Natural killer cell (primary cell): ENCODE measurements at regions not wholly inside any gene's neighbourhood (a gene's known extent, or its start where the extent isn't known, plus 50 kb on each side); places are given as distances from the start of the nearest gene placed in this dataset.

ENCODE experiments used
- ATAC-seq, 3 donors: fragments of 150-1000 bp in 2 of 3; fragments of 200-7000 bp in 1 of 3; cut with Tn5 transposase; 1 replicate in 1 of 3; 2 replicates in 2 of 3; pipeline ENCODE4 v1.10.0; 2021; ENCODE audit warnings: mild to moderate bottlenecking in 2 of 3, moderate library complexity in 2 of 3
- DNase-seq, 2 donors: peaks; one replicate each; pipeline versions ENCODE4 v3.0.0 to v3.0.0-alpha.2; 2013 to 2021; ENCODE audit warnings: mixed read lengths in 1 of 2
- H3K27ac ChIP-seq: one replicate; pipeline ENCODE4 v1.5.1; 2013; ENCODE audit warnings: mild to moderate bottlenecking, low read length
- H3K27me3 ChIP-seq: one replicate; pipeline ENCODE4 v1.6.1; 2013; ENCODE audit warnings: low read length; ENCODE audit not compliant: control insufficient read depth, insufficient read depth
- H3K36me3 ChIP-seq: one replicate; pipeline ENCODE4 v1.6.1; 2013; ENCODE audit warnings: low read length; ENCODE audit not compliant: control insufficient read depth, insufficient read depth
- H3K4me1 ChIP-seq: one replicate; pipeline ENCODE4 v1.6.1; 2013; ENCODE audit warnings: low read length; ENCODE audit not compliant: control insufficient read depth, insufficient read depth
- H3K4me3 ChIP-seq: one replicate; pipeline ENCODE4 v1.5.1; 2013; ENCODE audit warnings: low read length
- H3K9me3 ChIP-seq: one replicate; pipeline ENCODE4 v1.6.1; 2013; ENCODE audit warnings: low read length; ENCODE audit not compliant: control insufficient read depth, insufficient read depth
- H3K27ac Mint-ChIP-seq, 2 donors: one replicate each; pipeline ENCODE4 v1.8.0; 2022; ENCODE audit warnings: mild to moderate bottlenecking in 2 of 2, mixed read lengths in 2 of 2, moderate library complexity in 1 of 2
- H3K27me3 Mint-ChIP-seq, 2 donors: one replicate each; pipeline ENCODE4 v1.8.0; 2022; ENCODE audit warnings: low read depth in 2 of 2, mixed read lengths in 2 of 2
- H3K36me3 Mint-ChIP-seq: one replicate; pipeline ENCODE4 v1.8.0; 2022; ENCODE audit warnings: mixed read lengths
- H3K4me1 Mint-ChIP-seq, 2 donors: one replicate each; pipeline ENCODE4 v1.8.0; 2022; ENCODE audit warnings: mixed read lengths in 2 of 2
- H3K4me3 Mint-ChIP-seq: one replicate; pipeline ENCODE4 v1.8.0; 2022; ENCODE audit warnings: mild to moderate bottlenecking, moderate library complexity, mixed read lengths
- H3K9me3 Mint-ChIP-seq, 2 donors: one replicate each; pipeline ENCODE4 v1.8.0; 2022; ENCODE audit warnings: mixed read lengths in 2 of 2
- CTCF ChIP-seq: fragments of 200-600 bp; IDR thresholded peaks from one replicate; pipeline ENCODE4 v1.8.0; 2022; ENCODE audit warnings: antibody characterized with exemption
- WGBS: methylation state at CpG from one replicate; pipeline ENCODE4 v1.1.7; 2013; ENCODE audit warnings: missing lambda C conversion rate; ENCODE audit not compliant: insufficient coverage; 5-methylcytosine and 5-hydroxymethylcytosine counted together
- intact Hi-C: fragments of 100-400 bp; cut with micrococcal nuclease; formaldehyde crosslinking; loops from one replicate; pipeline ENCODE4 v1.14.2; 2022

DNA sequence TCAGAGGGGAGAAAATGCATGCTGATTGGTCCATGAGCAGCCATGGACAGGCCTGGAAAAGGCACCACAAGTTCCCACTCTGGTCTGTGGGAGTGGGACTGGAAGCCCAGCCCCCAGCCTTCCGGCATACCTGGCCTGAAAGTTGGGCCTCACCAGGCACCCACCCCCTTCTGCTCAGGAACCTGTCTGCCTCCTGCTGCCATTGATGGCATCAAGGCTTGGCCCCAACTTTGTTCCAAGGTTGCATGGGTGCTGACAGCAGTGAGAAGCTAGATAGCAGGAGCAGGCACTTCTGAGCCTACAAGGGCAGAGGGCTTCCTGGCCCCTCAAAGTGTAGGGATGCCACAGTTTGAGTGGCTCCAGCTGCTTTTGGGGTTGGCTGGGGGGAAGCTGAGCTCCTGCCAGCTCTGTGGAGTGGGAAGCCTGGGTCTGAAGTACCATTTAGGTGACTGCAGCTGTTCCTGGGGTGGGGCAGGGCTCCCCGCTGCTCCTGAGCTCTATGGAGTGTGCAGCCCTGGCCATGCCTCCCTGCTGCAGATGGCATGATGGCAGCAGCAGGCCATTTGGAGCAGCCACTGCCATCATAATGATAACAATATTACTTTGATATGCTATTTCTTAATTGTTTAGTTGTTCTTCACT is 1054.1 kb upstream of the GBE1 start:
- TF ChIP-seq CTCF: no peak
- Mint-ChIP-seq H3K27ac (no peak overlapping the region), H3K9me3 (peaks cover 15 to 24% of the 10 kb centered on the region in 2 donors), H3K36me3 (no peaks in the 10 kb centered on the region), H3K4me3 (no peak overlapping the region), H3K4me1 (no peaks in the 10 kb centered on the region), H3K27me3 (no peaks in the 10 kb centered on the region)
- DNase-seq: no peak
- Histone ChIP-seq H3K27ac (no peak overlapping the region), H3K27me3 (no peaks in the 10 kb centered on the region), H3K36me3 (no peaks in the 10 kb centered on the region), H3K4me1 (no peaks in the 10 kb centered on the region), H3K9me3 (peaks cover 14% of the 10 kb centered on the region), H3K4me3 (no peak overlapping the region)
- ATAC-seq: no peak
- WGBS: 92% methylated on average over 2 of the region's 2 CpGs
- intact Hi-C loops: no loop called here

- 82% methylated on average over 2 of the region's 2 CpGs for WGBS
- no peaks in the 10 kb centered on the region for H3K4me1 Mint-ChIP-seq
- H3K4me3 Mint-ChIP-seq: no peak overlapping the region
- no peak overlapping the region for H3K4me3 ChIP-seq
- DNase-seq: no peak
- H3K36me3 Mint-ChIP-seq: no peaks in the 10 kb centered on the region
- intact Hi-C loops: no loop called here
- peaks cover 14% of the 10 kb centered on the region for H3K9me3 ChIP-seq
- peaks cover 14 to 26% of the 10 kb centered on the region in 2 donors for H3K9me3 Mint-ChIP-seq
- no peaks in the 10 kb centered on the region for H3K36me3 ChIP-seq
- ATAC-seq: no peak
- H3K27ac ChIP-seq: no peak overlapping the region
- H3K27ac Mint-ChIP-seq: no peak overlapping the region
- no peak for TF ChIP-seq CTCF
- H3K4me1 ChIP-seq: no peaks in the 10 kb centered on the region
- no peaks in the 10 kb centered on the region for H3K27me3 ChIP-seq
- no peaks in the 10 kb centered on the region for H3K27me3 Mint-ChIP-seq
Measured at GRCh38 chr3:82814660-82815059, 1053.2 kb upstream of the GBE1 start.

DNA sequence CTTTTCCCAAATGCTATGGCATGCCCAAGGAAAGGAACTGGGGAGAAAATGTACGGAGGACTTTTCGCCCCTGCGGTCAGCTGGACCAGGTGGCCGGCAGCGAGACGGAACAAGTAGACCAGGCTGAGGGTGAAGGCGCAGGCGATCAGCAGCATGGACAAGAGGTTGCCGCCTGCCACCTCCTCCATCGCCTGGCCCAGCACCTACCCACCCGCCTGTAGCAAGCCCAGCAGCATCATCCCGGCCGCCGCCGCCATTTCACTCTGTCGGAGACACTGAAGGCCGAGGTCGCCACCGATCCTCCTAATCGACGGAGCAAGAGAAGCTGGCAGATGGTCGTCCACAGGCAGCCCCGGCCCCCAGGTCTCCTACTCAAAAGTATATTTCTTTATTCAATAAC is 1046.3 kb upstream of the GBE1 start:
- TF ChIP-seq CTCF: no peak
- 97% methylated on average over 21 of the region's 23 CpGs for WGBS
- Mint-ChIP-seq H3K27ac (no peak overlapping the region), H3K27me3 (no peaks in the 10 kb centered on the region), H3K4me1 (no peaks in the 10 kb centered on the region), H3K9me3 (peaks cover 14 to 26% of the 10 kb centered on the region in 2 donors), H3K36me3 (peaks cover 5% of the 10 kb centered on the region), H3K4me3 (no peak overlapping the region)
- intact Hi-C loops: no loop called here
- no peak overlapping the region for H3K27ac ChIP-seq
- H3K36me3 ChIP-seq: no peaks in the 10 kb centered on the region
- ATAC-seq (no peak), DNase-seq (no peak)
- H3K9me3 ChIP-seq: peaks cover 5% of the 10 kb centered on the region
- H3K4me3 ChIP-seq: no peak overlapping the region
- H3K4me1 ChIP-seq: no peaks in the 10 kb centered on the region
- H3K27me3 ChIP-seq: no peaks in the 10 kb centered on the region

GRCh38 chr3:82802501-82802900 is 1041.1 kb upstream of the GBE1 start:
- ATAC-seq: no peak
- H3K4me3 Mint-ChIP-seq: no peak overlapping the region
- H3K36me3 Mint-ChIP-seq: peaks cover 11% of the 10 kb centered on the region
- no peaks in the 10 kb centered on the region for H3K4me1 Mint-ChIP-seq
- peaks cover 12 to 23% of the 10 kb centered on the region in 2 donors for H3K9me3 Mint-ChIP-seq
- Histone ChIP-seq H3K27ac (no peak overlapping the region), H3K4me1 (no peaks in the 10 kb centered on the region), H3K36me3 (no peaks in the 10 kb centered on the region), H3K9me3 (peaks cover 1% of the 10 kb centered on the region), H3K4me3 (no peak overlapping the region), H3K27me3 (no peaks in the 10 kb centered on the region)
- no peaks in the 10 kb centered on the region for H3K27me3 Mint-ChIP-seq
- DNase-seq: no peak
- H3K27ac Mint-ChIP-seq: no peak overlapping the region
- no peak for TF ChIP-seq CTCF
- intact Hi-C loops: no loop called here
- 100% methylated on average over 1 of the region's 2 CpGs for WGBS
